Stimulated activated CD8-positive, alpha-beta memory T cell treated with anti-CD3 and anti-CD28 coated beads, Interleukin-2, amount 100 ng/mL, for 48 hours (primary cell): ENCODE measurements at regions not wholly inside any gene's neighbourhood (a gene's known extent, or its start where the extent isn't known, plus 50 kb on each side); places are given as distances from the start of the nearest gene placed in this dataset.

Source experiments
- DNase-seq, 2 donors: peaks; one replicate each; pipeline ENCODE4 v3.0.0-alpha.2; 2020; ENCODE audit warnings: low read depth in 2 of 2

GRCh38 chr11:104594228-104594958, 303.9 kb downstream of the CASP12 start:
- no peak for DNase-seq

GRCh38 chr11:104588970-104589369, 309.3 kb downstream of the CASP12 start:
- no peak for DNase-seq

GRCh38 chr11:104588446-104588845, 309.8 kb downstream of the CASP12 start:
- no peak for DNase-seq

DNA sequence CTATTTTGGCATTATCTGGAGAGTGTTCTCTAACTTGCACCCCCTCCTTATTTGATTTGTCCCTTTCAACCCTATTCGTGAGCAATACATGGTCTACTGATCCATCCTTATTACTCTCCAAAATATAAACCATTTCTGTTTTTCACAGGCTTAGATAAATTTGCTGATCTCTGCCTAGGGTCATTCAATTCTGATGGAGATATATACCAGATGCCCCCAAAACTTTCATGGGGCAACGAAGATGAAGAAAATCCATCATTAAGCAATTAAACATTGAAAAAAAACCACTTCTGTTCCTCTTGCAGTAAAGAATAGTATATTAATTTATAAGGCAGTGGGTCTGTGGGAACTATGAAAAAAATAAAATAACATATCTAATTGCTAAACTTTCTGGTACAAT, 313.4 kb downstream of the CASP12 start:
- no peak for DNase-seq

- DNase-seq, result no peak
Measured at GRCh38 chr11:104583857-104584256, 314.4 kb downstream of the CASP12 start.

DNA sequence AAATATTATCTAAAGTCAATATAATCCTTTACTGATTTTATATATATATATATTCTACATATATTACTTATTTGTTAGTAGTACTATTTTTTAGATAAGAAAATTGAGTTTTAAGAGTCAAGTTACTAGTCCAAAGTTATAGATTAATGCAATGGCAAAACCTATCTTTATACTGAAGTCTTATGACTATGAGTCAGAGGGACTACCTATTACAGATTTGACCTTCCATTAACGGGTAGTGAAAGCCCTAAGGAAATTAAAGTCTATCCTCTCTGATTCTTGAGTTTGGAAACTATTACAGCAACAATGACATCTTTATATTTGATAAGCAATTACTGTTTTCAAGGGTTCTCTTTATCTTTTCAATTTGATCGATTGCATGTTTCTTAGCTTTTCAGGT, 315.8 kb downstream of the CASP12 start:
- DNase-seq, result no peak

DNA sequence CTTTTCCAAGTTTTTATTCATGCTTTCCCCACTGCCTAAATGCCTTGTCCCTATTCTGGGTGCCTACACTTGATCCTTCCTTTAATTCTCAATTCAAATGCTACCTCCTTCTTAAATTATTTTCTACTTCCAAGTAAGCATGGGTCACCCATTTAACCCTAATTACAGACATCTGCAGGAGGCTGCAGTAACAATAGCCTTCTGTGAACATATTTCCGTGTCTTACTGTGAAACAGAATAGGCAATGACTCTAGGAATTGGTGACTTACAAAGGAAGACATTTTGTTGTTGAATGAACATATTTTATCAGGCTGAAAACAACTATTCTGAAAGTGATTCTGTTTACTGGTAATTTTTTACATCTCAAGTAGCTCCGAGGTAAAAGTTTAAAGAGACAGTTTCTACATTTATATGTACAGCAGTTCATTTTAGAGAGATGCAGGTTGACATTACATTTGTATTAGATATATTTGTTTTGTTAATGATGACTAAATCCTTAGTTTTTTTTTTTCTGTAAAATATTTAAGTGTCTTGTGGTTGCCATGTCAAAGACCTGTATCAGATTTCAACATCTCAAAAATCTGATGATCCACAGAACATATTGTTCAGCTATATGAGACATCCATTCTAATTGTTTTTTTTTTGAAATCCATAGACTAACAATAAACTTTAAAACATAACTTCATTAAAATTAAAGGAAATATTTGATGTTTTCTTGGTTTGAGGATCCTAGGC, 316.8 kb downstream of the CASP12 start:
- no peak for DNase-seq

DNA sequence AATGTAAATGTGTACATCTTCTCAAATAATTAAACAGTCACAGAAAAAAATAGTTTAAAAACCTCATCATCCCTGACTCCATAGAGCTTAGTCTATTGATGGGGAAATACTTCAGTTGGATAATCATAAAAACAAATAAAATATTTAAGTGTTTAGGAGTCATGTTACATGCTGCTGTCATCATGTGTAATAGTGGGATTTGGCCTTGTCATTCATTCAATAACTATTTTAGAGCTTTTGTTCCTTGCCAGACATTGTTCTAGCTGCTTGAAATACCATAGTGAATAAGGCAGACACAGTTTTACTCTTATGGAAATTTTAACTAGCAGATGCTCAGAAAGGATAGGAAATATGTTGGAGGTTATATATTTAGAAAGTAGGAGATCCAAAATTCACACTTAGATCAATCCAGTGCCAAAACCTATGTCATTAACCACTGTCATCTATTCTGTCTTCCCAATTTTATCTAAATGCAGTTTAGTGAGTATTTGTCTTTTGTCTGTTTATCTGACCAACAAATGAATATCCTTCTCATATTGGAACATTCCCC, 324.7 kb downstream of the CASP12 start:
- DNase-seq, result no peak

DNA sequence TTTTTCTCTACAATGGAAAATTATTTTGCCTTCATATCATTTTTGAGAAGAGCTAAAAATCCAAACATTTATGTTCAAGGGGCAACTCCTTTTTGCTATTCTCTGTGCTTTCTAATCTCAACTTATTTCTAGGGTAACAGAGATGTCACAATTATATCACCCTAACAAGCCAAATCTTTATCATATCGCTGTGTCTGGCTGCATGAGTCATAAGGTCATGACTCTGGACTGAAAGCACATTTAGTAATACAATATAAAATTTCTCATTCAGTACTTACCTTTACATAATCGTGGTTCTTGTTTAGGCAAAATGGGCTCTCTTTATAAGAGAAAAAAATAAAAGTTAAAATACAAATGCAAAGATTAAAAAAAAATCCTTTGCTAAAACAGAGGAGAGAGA, 326.0 kb downstream of the CASP12 start:
- DNase-seq, result no peak

DNA sequence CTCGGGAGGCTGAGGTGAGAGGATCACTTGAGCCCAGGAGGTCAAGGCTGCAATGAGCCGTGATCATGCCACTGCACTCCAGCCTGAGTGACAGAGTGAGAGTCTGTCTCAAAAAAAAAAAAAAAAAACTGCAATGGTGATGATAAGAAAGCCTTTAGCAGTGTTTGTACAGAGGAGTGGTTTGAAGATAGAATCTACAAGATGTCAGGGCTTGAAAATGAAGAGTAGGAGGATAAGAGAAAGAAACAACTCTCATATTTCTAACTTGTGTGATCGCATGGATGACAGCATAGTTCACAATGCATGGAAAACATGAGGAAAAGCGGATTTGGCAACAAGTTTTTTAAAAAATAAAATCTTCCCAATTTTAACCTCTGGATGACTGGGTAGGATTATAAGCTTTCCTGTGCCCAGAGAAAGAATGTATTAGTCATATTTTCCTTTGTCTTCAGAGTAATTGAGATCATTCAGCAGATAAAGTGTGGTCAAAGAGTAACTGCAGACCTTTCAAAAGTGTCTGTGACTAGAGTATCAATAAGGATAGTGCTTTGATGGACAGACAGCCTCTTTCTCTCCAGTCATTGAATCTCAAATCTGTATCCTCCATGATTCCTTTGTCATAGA, 328.1 kb downstream of the CASP12 start:
- no peak for DNase-seq

DNA sequence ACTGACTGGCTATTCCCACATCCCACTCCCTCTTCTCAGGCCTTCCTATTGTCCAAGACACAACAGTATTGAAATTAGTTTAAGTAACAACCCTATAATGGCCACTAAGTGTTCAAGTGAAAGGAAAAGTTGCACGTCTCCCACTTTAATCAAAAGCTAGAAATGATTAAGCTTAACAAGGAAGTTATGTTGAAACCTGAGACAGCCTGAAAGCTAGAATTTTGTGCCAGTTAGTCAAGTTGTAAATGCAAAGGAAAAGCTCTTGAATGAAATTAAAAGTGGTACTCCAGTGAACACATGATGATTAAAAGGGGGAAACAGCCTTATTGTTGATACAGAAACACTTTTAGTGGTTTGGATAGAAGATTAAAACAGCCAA, 332.7 kb downstream of the CASP12 start:
- no peak for DNase-seq

DNA sequence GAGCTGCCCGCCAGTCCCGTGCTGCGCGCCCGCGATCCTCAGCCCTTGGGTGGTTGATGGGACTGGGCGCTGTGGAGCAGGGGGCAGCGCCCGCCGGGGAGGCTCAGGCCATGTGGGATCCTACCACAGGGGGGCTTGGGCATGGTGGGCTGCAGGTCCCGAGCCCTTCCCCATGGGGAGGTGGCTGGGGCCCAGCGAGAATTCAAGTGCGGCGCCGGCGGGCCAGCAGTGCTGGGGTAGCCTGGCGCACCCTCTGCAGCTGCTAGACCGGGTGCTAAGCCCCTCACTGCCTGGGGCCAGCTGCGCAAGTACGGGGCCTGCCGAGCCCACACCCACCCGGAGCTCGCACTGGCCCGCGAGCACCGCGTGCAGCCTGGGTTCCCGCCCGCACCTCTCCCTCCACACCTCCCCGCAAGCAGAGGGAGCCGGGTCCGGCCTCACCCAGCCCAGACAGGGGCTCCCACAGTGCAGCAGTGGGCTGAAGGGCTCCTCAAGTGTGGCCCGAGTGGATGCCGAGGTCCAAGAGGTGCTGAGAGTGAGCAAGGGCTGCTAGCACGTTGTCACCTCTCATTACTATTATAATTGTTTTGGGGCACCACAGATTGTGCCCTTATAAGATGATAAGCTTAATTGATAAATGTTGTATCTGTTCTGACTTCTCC, 333.2 kb downstream of the CASP12 start:
- DNase-seq, result no peak

DNA sequence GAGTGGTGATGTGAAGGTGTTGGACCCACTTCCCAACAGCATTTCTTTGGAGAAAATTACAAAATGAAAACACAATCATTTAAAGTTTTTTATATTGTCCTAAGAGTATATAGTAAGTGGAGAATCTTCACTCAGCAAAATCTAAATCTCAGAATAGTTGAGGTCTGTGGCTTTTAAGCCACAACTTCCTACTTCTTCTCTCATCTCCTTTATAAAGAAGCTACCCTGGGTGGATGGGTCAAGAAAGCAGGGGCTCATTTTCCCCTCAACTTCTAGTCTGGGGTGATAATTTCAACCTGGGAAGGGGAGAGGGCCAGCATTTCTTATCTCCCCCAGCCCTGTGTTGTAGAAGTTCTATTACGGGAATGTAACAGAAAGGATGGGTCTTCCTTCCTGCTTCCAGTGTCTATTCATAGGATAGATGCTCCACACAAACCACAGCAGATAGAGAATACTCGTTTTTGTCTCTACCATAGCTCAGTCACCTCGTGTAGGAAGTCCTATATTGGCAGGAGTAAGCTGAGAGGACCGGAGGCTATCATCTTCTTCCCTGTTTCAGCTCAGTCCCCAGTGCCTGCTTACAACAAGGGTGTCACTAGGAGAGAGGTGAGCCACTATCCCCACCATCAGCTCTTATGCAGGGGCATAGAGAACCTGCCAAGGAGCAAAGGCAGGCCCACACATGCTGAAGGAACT, 341.5 kb downstream of the CASP12 start:
- DNase-seq, result no peak

DNA sequence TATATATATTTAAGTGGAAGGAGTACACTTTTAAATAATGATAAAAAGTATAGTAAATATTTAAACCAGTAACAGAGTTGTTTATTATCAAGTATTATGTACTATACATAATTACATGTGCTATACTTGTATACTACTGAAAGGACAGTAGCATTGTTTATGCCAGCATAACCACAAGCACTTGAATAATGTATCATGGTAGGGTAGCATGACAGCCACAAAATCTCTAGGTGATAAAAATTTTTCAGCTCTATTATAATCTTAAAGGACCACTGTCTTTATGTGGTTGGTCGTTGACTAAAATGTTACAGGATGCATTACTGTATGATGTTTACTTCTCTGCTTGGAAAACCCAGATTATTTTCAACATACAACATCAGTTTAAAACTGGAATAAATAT, 349.2 kb downstream of the CASP12 start:
- DNase-seq, result no peak

GRCh38 chr11:104547996-104548661, 350.1 kb downstream of the CASP12 start:
- DNase-seq, result no peak

DNA sequence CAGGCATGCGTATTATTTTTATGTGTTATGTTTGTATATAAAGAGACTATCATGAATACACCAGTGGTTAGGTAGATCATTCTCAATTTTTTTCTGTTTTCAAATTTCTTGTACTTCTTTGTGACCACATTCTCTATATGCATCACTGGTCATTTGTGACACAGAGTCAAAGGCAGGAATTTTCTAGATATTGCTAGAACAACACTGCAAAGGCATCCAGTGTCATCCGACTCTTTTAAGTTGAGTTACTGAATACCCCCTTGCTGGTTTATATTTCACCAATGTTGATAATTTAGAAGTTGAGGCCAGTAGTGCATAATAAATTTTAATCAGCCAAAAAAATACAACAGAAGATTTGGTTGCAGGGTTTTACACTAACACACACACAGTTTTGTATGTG, 351.8 kb downstream of the CASP12 start:
- no peak for DNase-seq

DNA sequence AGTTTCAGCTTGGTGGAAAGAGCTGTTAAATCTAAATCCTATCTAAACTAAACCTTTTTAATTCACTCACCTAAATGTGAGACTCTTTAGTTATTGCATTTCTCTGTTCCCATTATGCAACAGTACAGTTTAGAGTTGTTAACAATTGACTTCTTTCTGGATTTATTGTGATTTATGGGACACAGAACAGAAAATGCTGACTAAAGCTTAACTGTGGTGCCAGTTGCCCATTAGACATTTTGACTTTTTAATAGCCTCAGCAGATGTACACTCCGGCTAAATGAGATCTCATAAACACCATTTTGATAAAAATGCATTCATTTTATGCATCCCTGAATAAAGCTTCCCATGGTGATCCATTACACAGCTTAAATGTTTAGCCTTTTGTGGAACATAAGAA, 356.6 kb downstream of the CASP12 start:
- DNase-seq, result no peak

DNA sequence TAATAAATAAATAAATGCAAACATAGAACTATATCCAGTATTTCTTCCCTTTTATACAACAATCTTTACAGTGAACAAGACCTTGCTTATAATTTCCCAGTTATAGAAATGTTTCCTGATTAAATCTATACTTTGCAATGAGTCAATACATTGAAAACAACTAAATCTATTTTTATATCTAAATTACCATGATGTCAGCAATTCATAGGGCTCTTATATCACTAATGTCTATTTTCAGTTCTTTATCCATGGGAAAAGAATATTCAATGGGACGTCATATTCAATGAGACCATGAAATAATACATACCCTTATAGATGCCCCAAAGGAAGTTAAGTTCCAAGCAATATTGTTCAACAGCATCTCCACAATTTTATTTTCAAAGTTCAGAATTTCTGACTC, 359.9 kb downstream of the CASP12 start:
- DNase-seq, result no peak

DNA sequence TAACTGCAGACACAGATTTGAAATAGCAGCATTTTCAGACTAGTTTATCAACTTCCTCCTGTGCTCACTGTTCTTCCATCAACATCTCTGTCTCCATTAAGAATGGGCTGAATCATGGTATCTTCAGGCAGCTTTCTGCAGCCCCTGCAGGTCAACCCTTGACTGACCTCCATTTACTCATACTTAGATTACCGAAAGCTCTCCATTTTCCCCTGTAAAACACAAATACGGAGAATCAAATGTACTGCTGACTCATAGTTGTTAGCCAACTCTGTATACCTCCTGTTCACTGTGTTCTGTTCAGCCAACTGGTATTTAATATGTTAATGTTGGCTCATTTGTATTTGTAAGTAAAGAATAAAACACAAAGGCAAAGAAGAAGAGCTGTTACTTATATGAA, 364.0 kb downstream of the CASP12 start:
- DNase-seq, result no peak

DNA sequence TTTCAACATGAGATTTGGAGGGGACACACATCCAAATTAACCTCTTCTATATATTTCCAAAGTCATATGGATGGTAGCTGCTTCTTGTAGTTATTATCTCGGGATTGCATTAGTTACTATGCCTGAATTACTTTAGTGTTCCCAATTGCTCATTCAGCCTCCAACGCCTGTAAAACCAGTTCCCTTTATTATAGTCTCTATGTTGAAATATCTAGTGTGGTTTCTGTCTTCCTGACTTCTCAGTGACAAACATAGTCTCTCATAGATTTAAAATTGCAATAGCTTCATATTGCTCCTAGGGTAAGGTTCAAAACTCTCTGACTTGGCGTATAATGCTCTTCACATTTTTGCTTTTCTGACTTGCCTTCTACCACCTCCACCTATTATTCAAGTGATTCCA, 366.4 kb downstream of the CASP12 start:
- no peak for DNase-seq

DNA sequence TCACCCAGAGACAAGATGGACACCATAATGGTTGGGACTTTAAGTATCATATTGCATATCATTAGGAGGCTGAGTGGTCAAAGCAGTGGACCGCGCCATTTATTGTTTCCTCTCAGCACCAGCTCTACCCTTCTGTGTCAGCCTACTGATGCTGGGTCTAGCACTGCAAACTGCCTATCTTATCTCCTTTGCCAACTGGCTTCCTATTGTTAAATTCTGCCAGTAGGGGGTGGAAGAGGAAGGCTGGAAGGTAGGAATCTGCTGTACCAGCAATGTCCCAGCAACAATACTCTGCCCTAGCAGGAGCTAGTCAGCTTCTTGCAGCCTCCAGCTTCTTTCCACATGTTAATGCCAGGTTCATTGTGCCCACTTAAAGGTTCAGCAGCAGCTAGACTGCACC, 367.1 kb upstream of the PDGFD start:
- no peak for DNase-seq
